Fibroblast of lung (primary cell): ENCODE measurements at regions not wholly inside any gene's neighbourhood (a gene's known extent, or its start where the extent isn't known, plus 50 kb on each side); places are given as distances from the start of the nearest gene placed in this dataset.

Experiments used
- DNase-seq, 2 donors: peaks; one replicate each; pipeline versions ENCODE4 v3.0.0 to v3.0.0-alpha.2; 2010; ENCODE audit warnings: low read depth in 2 of 2
- H2AFZ ChIP-seq: 2 replicates; pipeline ENCODE4 v1.5.1; 2012; ENCODE audit warnings: low read length, control low read depth, inconsistent platforms
- H3K27ac ChIP-seq: 2 replicates; pipeline ENCODE4 v1.5.1; 2011; ENCODE audit warnings: low read length, control low read depth; ENCODE audit not compliant: insufficient read depth
- H3K27me3 ChIP-seq: 2 replicates; pipeline ENCODE4 v1.5.1; 2011; ENCODE audit warnings: mild to moderate bottlenecking, low read length; ENCODE audit not compliant: control insufficient read depth, insufficient read depth
- H3K36me3 ChIP-seq: 2 replicates; pipeline ENCODE4 v1.5.1; 2011; ENCODE audit warnings: low read length; ENCODE audit not compliant: control insufficient read depth, insufficient read depth
- H3K4me1 ChIP-seq: 2 replicates; pipeline ENCODE4 v1.5.1; 2011; ENCODE audit warnings: low read length; ENCODE audit not compliant: control insufficient read depth, insufficient read depth; ENCODE audit errors: extremely low read depth
- H3K4me2 ChIP-seq: 2 replicates; pipeline ENCODE4 v1.5.1; 2011; ENCODE audit warnings: low read length, control low read depth; ENCODE audit not compliant: insufficient read depth; ENCODE audit errors: extremely low read depth
- H3K4me3 ChIP-seq, 4 experiments: fragments of 200-600 bp in 1 of 4; sonication (generic) in 1 of 4; replicated peaks in 1 of 4; 2 replicates each; pipeline ENCODE4 v1.5.1; 2011 to 2016; ENCODE audit warnings: low read length in 4 of 4, low read depth in 3 of 4, mild to moderate bottlenecking in 3 of 4, control low read depth in 2 of 4, inconsistent platforms in 1 of 4, mixed read lengths in 1 of 4; ENCODE audit not compliant: insufficient read depth in 1 of 4; ENCODE audit errors: control extremely low read depth in 1 of 4
- H3K79me2 ChIP-seq: 2 replicates; pipeline ENCODE4 v1.5.1; 2012; ENCODE audit warnings: mild to moderate bottlenecking, low read length, inconsistent platforms; ENCODE audit not compliant: control insufficient read depth, insufficient read depth
- H3K9ac ChIP-seq: 2 replicates; pipeline ENCODE4 v1.5.1; 2011; ENCODE audit warnings: mild to moderate bottlenecking, low read length, control low read depth; ENCODE audit not compliant: insufficient read depth
- H3K9me3 ChIP-seq: 2 replicates; pipeline ENCODE4 v1.5.1; 2012; ENCODE audit warnings: low read depth, low read length; ENCODE audit not compliant: control insufficient read depth, insufficient read depth
- H4K20me1 ChIP-seq: 2 replicates; pipeline ENCODE4 v1.5.1; 2011; ENCODE audit warnings: low read length; ENCODE audit not compliant: control insufficient read depth, insufficient read depth; ENCODE audit errors: extremely low read depth
- EZH2 ChIP-seq: IDR thresholded peaks from 2 replicates; pipeline ENCODE4 v1.5.1; 2012; ENCODE audit warnings: low read length, control low read depth, mild to moderate bottlenecking; ENCODE audit errors: missing control alignments
- TF ChIP-seq, protein P1 (sequence below), 2 donors: IDR thresholded peaks in 1 of 2; conservative IDR thresholded peaks in 1 of 2; 1 replicate in 1 of 2; 2 replicates in 1 of 2; pipeline ENCODE4 v1.5.1; 2011 to 2012; ENCODE audit warnings: low read length in 2 of 2, control low read depth in 1 of 2, inconsistent platforms in 1 of 2, low read depth in 1 of 2, mild to moderate bottlenecking in 1 of 2

DNA sequence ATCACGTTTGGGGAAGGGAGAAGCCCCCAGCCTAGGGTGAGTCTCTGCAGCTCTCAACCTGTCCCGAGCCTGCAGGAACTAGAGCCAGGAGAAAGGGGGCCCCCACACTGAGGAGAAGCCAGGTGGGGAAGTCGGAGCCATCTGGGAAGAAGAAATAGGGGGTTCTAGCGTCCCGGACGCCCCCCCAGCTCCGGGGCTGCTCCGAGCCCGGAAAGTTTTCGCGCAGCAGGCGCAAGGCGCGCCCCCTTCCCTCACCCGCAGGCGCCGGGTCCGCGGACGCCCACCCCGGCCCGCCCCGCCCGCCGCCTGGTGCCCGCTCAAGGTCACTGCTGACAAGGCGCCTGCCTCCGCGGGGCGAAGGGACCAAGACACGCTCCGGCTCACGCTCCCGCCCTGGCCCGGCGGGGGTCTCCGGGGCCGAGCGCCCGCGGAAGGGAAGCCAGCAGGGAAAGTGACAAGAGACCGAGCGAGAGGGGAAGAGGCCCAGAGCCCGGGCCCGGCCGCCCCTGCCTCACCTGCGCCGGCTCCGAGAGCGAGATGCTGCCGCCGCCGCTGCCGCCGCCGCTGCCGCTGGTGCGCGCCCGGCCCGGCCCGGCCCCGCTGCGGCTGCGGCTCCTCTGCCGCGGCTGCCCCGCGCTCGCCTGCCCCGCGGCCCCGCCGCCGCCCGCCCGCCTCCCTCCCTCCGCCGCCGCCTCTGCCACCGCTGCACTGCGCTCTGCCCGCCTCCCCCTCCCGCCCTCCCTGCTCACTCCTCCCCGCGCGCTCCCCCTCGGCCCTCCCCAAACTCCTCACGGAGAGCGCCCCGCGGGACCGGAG is 108.4 kb upstream of the SLC6A11 start:
- DNase-seq, result no peak

DNA sequence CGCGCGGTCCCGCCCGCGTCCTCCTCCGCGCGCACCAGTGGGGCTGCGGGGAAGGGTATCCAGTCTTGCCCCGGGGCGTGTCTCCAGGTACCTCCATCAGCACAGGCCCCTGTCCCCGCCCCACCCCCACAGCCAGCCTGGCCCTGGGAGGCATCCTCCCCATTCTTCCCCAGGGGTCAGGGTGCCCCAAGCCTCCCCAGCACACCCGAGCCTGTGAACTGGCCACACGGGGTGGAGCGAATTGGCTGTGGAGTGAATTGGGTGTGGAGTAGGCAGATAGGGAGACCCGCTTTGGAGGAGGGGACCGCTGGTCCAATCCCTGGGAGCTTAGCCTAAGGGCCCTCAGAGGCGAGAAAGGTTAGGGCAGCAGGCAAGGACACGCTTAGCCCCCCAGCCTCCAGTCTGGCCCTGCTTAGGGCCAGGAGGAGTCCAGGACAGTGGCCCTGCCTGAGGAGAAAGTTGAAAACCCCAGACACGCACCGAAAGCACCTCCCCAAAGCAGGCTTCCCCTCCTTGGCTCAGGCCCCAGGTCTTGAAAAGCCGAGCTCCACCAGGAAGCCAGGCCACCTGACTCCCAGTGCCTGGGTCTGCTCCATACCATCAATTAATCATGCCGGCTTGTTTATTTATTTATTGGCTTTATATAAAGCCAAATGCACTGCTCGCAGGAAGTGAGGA is 107.7 kb upstream of the SLC6A11 start:
- H3K4me1 ChIP-seq, result no peaks in the 10 kb centered on the region
- H4K20me1 ChIP-seq, result no peaks in the 10 kb centered on the region
- no peaks in the 10 kb centered on the region for H3K36me3 ChIP-seq
- H3K4me3 ChIP-seq, result no peak overlapping the region
- DNase-seq, result no peak
- H3K4me2 ChIP-seq, result no peak overlapping the region
- no peak overlapping the region for H3K9ac ChIP-seq
- no peak overlapping the region for H2AFZ ChIP-seq
- peaks cover 15% of the 10 kb centered on the region for H3K27me3 ChIP-seq
- H3K79me2 ChIP-seq, result no peaks in the 10 kb centered on the region
- TF ChIP-seq, protein P1, sequence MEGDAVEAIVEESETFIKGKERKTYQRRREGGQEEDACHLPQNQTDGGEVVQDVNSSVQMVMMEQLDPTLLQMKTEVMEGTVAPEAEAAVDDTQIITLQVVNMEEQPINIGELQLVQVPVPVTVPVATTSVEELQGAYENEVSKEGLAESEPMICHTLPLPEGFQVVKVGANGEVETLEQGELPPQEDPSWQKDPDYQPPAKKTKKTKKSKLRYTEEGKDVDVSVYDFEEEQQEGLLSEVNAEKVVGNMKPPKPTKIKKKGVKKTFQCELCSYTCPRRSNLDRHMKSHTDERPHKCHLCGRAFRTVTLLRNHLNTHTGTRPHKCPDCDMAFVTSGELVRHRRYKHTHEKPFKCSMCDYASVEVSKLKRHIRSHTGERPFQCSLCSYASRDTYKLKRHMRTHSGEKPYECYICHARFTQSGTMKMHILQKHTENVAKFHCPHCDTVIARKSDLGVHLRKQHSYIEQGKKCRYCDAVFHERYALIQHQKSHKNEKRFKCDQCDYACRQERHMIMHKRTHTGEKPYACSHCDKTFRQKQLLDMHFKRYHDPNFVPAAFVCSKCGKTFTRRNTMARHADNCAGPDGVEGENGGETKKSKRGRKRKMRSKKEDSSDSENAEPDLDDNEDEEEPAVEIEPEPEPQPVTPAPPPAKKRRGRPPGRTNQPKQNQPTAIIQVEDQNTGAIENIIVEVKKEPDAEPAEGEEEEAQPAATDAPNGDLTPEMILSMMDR (conservative IDR thresholded peaks at IDR 0.05 in 1 of 2, IDR thresholded peaks at IDR 0.05 in 1 of 2; ENCODE audit: low read depth in 1 of 2, low read length in 2 of 2), result no peak
- peak; percentile 53 for TF ChIP-seq EZH2
- H3K27ac ChIP-seq, result no peak overlapping the region
- no peaks in the 10 kb centered on the region for H3K9me3 ChIP-seq

More for the DNA sequence above, 108.4 kb upstream of the SLC6A11 start:
- H3K4me1 ChIP-seq, result no peaks in the 10 kb centered on the region
- H3K27me3 ChIP-seq, result peaks cover 15% of the 10 kb centered on the region
- no peaks in the 10 kb centered on the region for H3K9me3 ChIP-seq
- TF ChIP-seq, protein P1 (conservative IDR thresholded peaks at IDR 0.05 in 1 of 2, IDR thresholded peaks at IDR 0.05 in 1 of 2; ENCODE audit: low read depth in 1 of 2, low read length in 2 of 2), result no peak
- peak; percentile 62 for TF ChIP-seq EZH2
- H4K20me1 ChIP-seq, result no peaks in the 10 kb centered on the region
- H3K27ac ChIP-seq, result no peak overlapping the region
- no peaks in the 10 kb centered on the region for H3K36me3 ChIP-seq
- H3K79me2 ChIP-seq, result no peaks in the 10 kb centered on the region
- H2AFZ ChIP-seq, result no peak overlapping the region
- H3K4me3 ChIP-seq, result no peak overlapping the region
- H3K4me2 ChIP-seq, result no peak overlapping the region
- no peak overlapping the region for H3K9ac ChIP-seq

DNA sequence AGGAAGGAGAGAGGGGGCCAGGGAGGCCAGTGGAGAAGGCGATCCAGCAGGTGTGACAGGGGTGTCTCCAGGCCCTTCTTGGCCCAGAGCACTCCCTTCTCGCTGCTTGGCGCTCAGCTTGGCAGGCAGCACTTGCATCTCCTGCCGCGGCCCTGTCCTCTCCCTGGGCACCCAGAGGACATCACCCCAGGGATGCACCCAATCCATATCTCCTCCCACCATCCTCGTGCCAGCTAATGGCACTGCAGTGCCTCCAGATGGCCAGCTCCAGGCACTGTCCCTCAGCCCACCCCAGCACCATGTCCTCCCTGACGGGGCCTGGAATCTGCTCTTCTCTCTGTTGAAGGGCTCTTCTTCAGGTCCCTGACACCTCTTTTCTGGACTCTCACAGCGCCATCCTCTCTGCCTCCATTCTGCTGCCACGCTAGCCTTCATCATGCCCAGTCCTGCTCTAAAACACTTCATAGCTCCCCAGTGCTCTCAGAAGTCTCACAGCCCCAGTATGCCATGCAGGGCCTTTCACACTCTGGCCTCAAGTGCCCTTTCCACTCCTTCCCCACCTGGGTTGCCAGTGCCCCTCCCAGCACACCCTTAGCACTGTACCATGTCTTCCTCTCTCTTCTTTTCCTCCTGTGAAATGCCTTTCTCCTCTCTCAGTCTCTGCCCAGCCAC is 106.8 kb upstream of the SLC6A11 start:
- Histone ChIP-seq H3K4me2 (no peak overlapping the region), H2AFZ (no peak overlapping the region), H3K4me3 (no peak overlapping the region), H3K9me3 (no peaks in the 10 kb centered on the region), H3K27ac (no peak overlapping the region), H3K4me1 (no peaks in the 10 kb centered on the region), H3K9ac (no peak overlapping the region), H3K36me3 (no peaks in the 10 kb centered on the region), H3K27me3 (peaks cover 15% of the 10 kb centered on the region), H4K20me1 (no peaks in the 10 kb centered on the region), H3K79me2 (no peaks in the 10 kb centered on the region)
- no peak for DNase-seq
- TF ChIP-seq, protein P1 (conservative IDR thresholded peaks at IDR 0.05 in 1 of 2, IDR thresholded peaks at IDR 0.05 in 1 of 2; ENCODE audit: low read depth in 1 of 2, low read length in 2 of 2), result no peak
- TF ChIP-seq EZH2, result no peak
